Caco-2 (cell line): ENCODE measurements at regions not wholly inside any gene's neighbourhood (a gene's known extent, or its start where the extent isn't known, plus 50 kb on each side); places are given as distances from the start of the nearest gene placed in this dataset.

Source experiments
- BruUV-seq: library from RNA; stranded (reverse); fragments of 400-500 nt; replicated peaks from 2 replicates; lab custom pipeline; 2021; lab: Mats Ljungman, UMichigan
- CTCF ChIA-PET: fragments of 300-600 bp; sonication (Branson Sonifier 250); formaldehyde crosslinking; loops from one replicate; lab custom pipeline; 2022; ENCODE audit warnings: antibody characterized with exemption; lab: Charles Lee
- POLR2A ChIA-PET: fragments of 300-600 bp; sonication (Branson Sonifier 250); formaldehyde crosslinking; loops from one replicate; lab custom pipeline; 2022; ENCODE audit warnings: antibody characterized with exemption; lab: Charles Lee
- DNase-seq, 2 experiments: peaks; one replicate each; pipeline versions ENCODE4 v3.0.0 to v3.0.0-alpha.2; 2020 to 2022
- H3K27me3 ChIP-seq: replicated peaks from 2 replicates; pipeline ENCODE4 v1.6.0; 2011; ENCODE audit warnings: low read length; ENCODE audit not compliant: control insufficient read depth, insufficient read depth
- H3K36me3 ChIP-seq: 2 replicates; pipeline ENCODE4 v1.5.1; 2011; ENCODE audit warnings: low read length; ENCODE audit not compliant: control insufficient read depth, insufficient read depth
- H3K4me1 ChIP-seq: fragments of 250-450 bp; sonication (Bioruptor Pico); 2 replicates; pipeline ENCODE4 v1.5.1; 2020; ENCODE audit warnings: mild to moderate bottlenecking
- H3K4me3 ChIP-seq: 2 replicates; pipeline ENCODE4 v1.5.1; 2011; ENCODE audit warnings: low read depth, mild to moderate bottlenecking, control low read depth, low read length
- H3K9me3 ChIP-seq: fragments of 250-450 bp; sonication (Bioruptor Pico); 2 replicates; pipeline ENCODE4 v1.5.1; 2020; ENCODE audit warnings: mild to moderate bottlenecking, moderate library complexity
- H3K27ac Mint-ChIP-seq: one replicate; pipeline ENCODE4 v1.8.0; 2022; ENCODE audit warnings: mixed read lengths; ENCODE audit not compliant: unreplicated experiment
- H3K27me3 Mint-ChIP-seq: one replicate; pipeline ENCODE4 v1.8.0; 2022; ENCODE audit warnings: mixed read lengths; ENCODE audit not compliant: insufficient read depth, unreplicated experiment
- H3K36me3 Mint-ChIP-seq: one replicate; pipeline ENCODE4 v1.8.0; 2022; ENCODE audit warnings: mild to moderate bottlenecking, mixed read lengths; ENCODE audit not compliant: insufficient read depth, unreplicated experiment
- H3K4me1 Mint-ChIP-seq: one replicate; pipeline ENCODE4 v1.8.0; 2022; ENCODE audit warnings: low read depth, mixed read lengths; ENCODE audit not compliant: unreplicated experiment
- H3K4me3 Mint-ChIP-seq: one replicate; pipeline ENCODE4 v1.8.0; 2022; ENCODE audit warnings: mild to moderate bottlenecking, moderate library complexity, mixed read lengths; ENCODE audit not compliant: unreplicated experiment
- H3K9me3 Mint-ChIP-seq: one replicate; pipeline ENCODE4 v1.8.0; 2022; ENCODE audit warnings: mixed read lengths; ENCODE audit not compliant: unreplicated experiment
- CTCF ChIP-seq, 2 experiments: fragments of 200-600 bp in 1 of 2; IDR thresholded peaks; 1 replicate in 1 of 2; 2 replicates in 1 of 2; pipeline versions ENCODE4 v1.5.1 to v1.8.0; 2011 to 2022; ENCODE audit warnings: antibody characterized with exemption in 1 of 2, control low read depth in 1 of 2, inconsistent platforms in 1 of 2, low read depth in 1 of 2, low read length in 1 of 2, mild to moderate bottlenecking in 1 of 2, moderate library complexity in 1 of 2; ENCODE audit not compliant: insufficient read depth in 1 of 2, severe bottlenecking in 1 of 2, unreplicated experiment in 1 of 2
- intact Hi-C: fragments of 100-400 bp; cut with micrococcal nuclease; formaldehyde crosslinking; loops from one replicate; pipeline ENCODE4 v1.10.0; 2022; ENCODE audit not compliant: unreplicated experiment

GRCh38 chr22:23501261-23501619, 78.8 kb downstream of the IGLL1 start:
- no peaks in the 10 kb centered on the region for H3K9me3 ChIP-seq
- no peak for TF ChIP-seq CTCF (IDR thresholded peaks at IDR 0.05; ENCODE audit: insufficient read depth in 1 of 2, low read depth in 1 of 2, low read length in 1 of 2, severe bottlenecking in 1 of 2, unreplicated experiment in 1 of 2)
- no peaks in the 10 kb centered on the region for H3K36me3 Mint-ChIP-seq
- H3K27me3 Mint-ChIP-seq = no peaks in the 10 kb centered on the region
- H3K4me3 Mint-ChIP-seq = no peak overlapping the region
- CTCF ChIA-PET = no interaction called here
- H3K9me3 Mint-ChIP-seq = no peaks in the 10 kb centered on the region
- POLR2A ChIA-PET = no interaction called here
- BruUV-seq = no TSS peak
- H3K4me3 ChIP-seq = no peak overlapping the region
- no peaks in the 10 kb centered on the region for H3K4me1 ChIP-seq
- intact Hi-C loops = no loop called here
- H3K36me3 ChIP-seq = no peaks in the 10 kb centered on the region
- H3K4me1 Mint-ChIP-seq = no peaks in the 10 kb centered on the region
- no peaks in the 10 kb centered on the region for H3K27me3 ChIP-seq
- H3K27ac Mint-ChIP-seq = no peak overlapping the region
- DNase-seq = no peak

GRCh38 chr22:23500508-23501260, 79.4 kb downstream of the IGLL1 start:
- Histone ChIP-seq H3K9me3 (no peaks in the 10 kb centered on the region), H3K4me3 (no peak overlapping the region), H3K36me3 (no peaks in the 10 kb centered on the region), H3K27me3 (no peaks in the 10 kb centered on the region), H3K4me1 (no peaks in the 10 kb centered on the region)
- H3K36me3 Mint-ChIP-seq = no peaks in the 10 kb centered on the region
- H3K4me1 Mint-ChIP-seq = no peaks in the 10 kb centered on the region
- DNase-seq = no peak
- ChIA-PET CTCF (no interaction called here), POLR2A (no interaction called here)
- BruUV-seq = no TSS peak
- H3K27me3 Mint-ChIP-seq = no peaks in the 10 kb centered on the region
- no peak overlapping the region for H3K27ac Mint-ChIP-seq
- intact Hi-C loops = no loop called here
- H3K4me3 Mint-ChIP-seq = no peak overlapping the region
- H3K9me3 Mint-ChIP-seq = no peaks in the 10 kb centered on the region
- no peak for TF ChIP-seq CTCF (IDR thresholded peaks at IDR 0.05; ENCODE audit: insufficient read depth in 1 of 2, low read depth in 1 of 2, low read length in 1 of 2, severe bottlenecking in 1 of 2, unreplicated experiment in 1 of 2)

- H3K27me3 Mint-ChIP-seq = no peaks in the 10 kb centered on the region
- Histone ChIP-seq H3K4me1 (no peaks in the 10 kb centered on the region), H3K27me3 (no peaks in the 10 kb centered on the region), H3K4me3 (no peak overlapping the region), H3K36me3 (no peaks in the 10 kb centered on the region), H3K9me3 (no peaks in the 10 kb centered on the region)
- ChIA-PET CTCF (no interaction called here), POLR2A (no interaction called here)
- H3K36me3 Mint-ChIP-seq = no peaks in the 10 kb centered on the region
- intact Hi-C loops = no loop called here
- no peak overlapping the region for H3K4me3 Mint-ChIP-seq
- no peak for TF ChIP-seq CTCF (IDR thresholded peaks at IDR 0.05; ENCODE audit: insufficient read depth in 1 of 2, low read depth in 1 of 2, low read length in 1 of 2, severe bottlenecking in 1 of 2, unreplicated experiment in 1 of 2)
- no TSS peak for BruUV-seq
- H3K4me1 Mint-ChIP-seq = no peaks in the 10 kb centered on the region
- H3K27ac Mint-ChIP-seq = peak overlapping the region; percentile 18
- DNase-seq = no peak
- no peaks in the 10 kb centered on the region for H3K9me3 Mint-ChIP-seq
Measured at GRCh38 chr22:23499845-23500500, 80.1 kb downstream of the IGLL1 start.
